ENCODE measurements at regions not wholly inside any gene's neighbourhood (a gene's known extent, or its start where the extent isn't known, plus 50 kb on each side); places are given as distances from the start of the nearest gene placed in this dataset.

DNA sequence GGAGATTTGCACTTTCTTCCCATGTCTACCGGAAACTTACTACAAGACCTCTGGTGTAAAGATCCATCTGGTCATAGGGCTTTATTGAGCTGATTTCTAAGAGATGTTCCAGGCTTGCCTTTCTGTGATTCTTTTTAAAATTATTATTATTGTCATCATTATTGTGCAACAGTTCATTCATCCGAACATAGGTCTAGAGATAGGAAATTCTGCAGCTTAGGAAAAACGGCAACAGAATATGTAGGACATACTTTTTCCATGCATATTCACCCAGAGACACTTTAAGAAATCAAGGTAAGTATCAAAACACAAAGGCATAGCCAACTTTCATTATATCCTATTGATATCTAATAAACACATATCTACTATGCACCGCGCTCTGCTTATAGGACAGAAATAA, 378.2 kb upstream of the KLF4 start:
- dilution Hi-C loops (cut with MboI; ENCODE audit: extremely low pct_ligation_motif_present, low sequenced_read_pairs) = no loop called here
- Histone ChIP-seq H3K27ac (ENCODE audit: control insufficient read depth, insufficient read depth, low read length) (no peak overlapping the region), H3K9me1 (ENCODE audit: control insufficient read depth, extremely low read depth, insufficient read depth, low read length) (no peaks in the 10 kb centered on the region), H3K79me2 (ENCODE audit: control insufficient read depth, insufficient read depth, low read length) (no peaks in the 10 kb centered on the region), H3K4me2 (ENCODE audit: control insufficient read depth, extremely low read depth, insufficient read depth, low read depth, low read length) (no peak overlapping the region), H3K9me3 (ENCODE audit: control insufficient read depth, low read depth, low read length) (no peaks in the 10 kb centered on the region), H3K4me3 (ENCODE audit: control insufficient read depth in 2 of 3, extremely low read depth in 1 of 3, insufficient read depth in 2 of 3, low read depth in 1 of 3, low read length in 3 of 3) (no peak overlapping the region), H2AFZ (ENCODE audit: control insufficient read depth, low read length) (no peak overlapping the region), H3K36me3 (ENCODE audit: control insufficient read depth in 2 of 2, extremely low read depth in 1 of 2, insufficient read depth in 2 of 2, low read length in 2 of 2) (no peaks in the 10 kb centered on the region), H3K27me3 (ENCODE audit: control insufficient read depth, extremely low read depth, insufficient read depth, low read length) (no peaks in the 10 kb centered on the region), H4K20me1 (ENCODE audit: control insufficient read depth, extremely low read depth, insufficient read depth, low read length) (no peaks in the 10 kb centered on the region), H3K4me1 (ENCODE audit: control insufficient read depth, extremely low read depth, insufficient read depth, low read length) (no peaks in the 10 kb centered on the region), H3K9ac (ENCODE audit: control insufficient read depth, extremely low read depth, insufficient read depth, low read length) (no peak overlapping the region)
- no peak for TF ChIP-seq EZH2 (IDR thresholded peaks at IDR 0.05; ENCODE audit: low read length)
- TF ChIP-seq, protein P1, sequence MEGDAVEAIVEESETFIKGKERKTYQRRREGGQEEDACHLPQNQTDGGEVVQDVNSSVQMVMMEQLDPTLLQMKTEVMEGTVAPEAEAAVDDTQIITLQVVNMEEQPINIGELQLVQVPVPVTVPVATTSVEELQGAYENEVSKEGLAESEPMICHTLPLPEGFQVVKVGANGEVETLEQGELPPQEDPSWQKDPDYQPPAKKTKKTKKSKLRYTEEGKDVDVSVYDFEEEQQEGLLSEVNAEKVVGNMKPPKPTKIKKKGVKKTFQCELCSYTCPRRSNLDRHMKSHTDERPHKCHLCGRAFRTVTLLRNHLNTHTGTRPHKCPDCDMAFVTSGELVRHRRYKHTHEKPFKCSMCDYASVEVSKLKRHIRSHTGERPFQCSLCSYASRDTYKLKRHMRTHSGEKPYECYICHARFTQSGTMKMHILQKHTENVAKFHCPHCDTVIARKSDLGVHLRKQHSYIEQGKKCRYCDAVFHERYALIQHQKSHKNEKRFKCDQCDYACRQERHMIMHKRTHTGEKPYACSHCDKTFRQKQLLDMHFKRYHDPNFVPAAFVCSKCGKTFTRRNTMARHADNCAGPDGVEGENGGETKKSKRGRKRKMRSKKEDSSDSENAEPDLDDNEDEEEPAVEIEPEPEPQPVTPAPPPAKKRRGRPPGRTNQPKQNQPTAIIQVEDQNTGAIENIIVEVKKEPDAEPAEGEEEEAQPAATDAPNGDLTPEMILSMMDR (optimal IDR thresholded peaks at IDR 0.05 in 1 of 3, IDR thresholded peaks at IDR 0.05 in 1 of 3, conservative IDR thresholded peaks at IDR 0.05 in 1 of 3; ENCODE audit: extremely low read depth in 1 of 3, insufficient read depth in 2 of 3, low read length in 3 of 3) = no peak
- FAIRE-seq (no peak), DNase-seq (ENCODE audit: low read depth, low spot score) (no peak)

DNA sequence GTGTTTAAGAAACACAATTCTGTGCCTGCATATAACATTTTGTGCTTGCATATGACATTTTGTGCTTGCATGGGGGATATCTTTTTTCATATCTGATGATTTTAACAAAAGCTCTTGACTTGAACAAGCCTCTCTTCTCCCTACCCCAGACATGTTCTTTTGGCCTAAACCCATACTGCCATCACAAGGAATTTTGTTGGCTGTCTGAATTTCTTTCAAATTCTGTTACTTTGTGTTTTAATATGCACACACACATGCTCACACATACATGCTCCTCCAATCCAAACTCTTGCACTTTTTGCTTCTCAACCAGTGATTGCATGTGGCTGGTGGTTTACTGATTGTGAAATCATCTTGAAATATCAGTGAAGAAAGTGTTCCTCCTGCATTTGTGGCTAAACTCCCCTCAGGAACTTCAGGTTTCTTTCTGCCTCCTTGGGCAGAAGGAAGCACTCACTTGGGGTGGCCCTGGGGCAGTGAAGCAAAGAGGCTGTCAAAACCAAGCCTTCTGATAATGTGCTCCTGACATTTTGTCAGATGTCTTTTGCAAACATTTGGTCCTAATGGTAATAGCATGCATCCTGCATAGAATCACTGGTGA, 377.2 kb upstream of the KLF4 start:
- Histone ChIP-seq H2AFZ (ENCODE audit: control insufficient read depth, low read length) (no peak overlapping the region), H3K9me1 (ENCODE audit: control insufficient read depth, extremely low read depth, insufficient read depth, low read length) (no peaks in the 10 kb centered on the region), H3K4me2 (ENCODE audit: control insufficient read depth, extremely low read depth, insufficient read depth, low read depth, low read length) (no peak overlapping the region), H3K9me3 (ENCODE audit: control insufficient read depth, low read depth, low read length) (no peaks in the 10 kb centered on the region), H4K20me1 (ENCODE audit: control insufficient read depth, extremely low read depth, insufficient read depth, low read length) (no peaks in the 10 kb centered on the region), H3K4me3 (ENCODE audit: control insufficient read depth in 2 of 3, extremely low read depth in 1 of 3, insufficient read depth in 2 of 3, low read depth in 1 of 3, low read length in 3 of 3) (no peak overlapping the region), H3K9ac (ENCODE audit: control insufficient read depth, extremely low read depth, insufficient read depth, low read length) (no peak overlapping the region), H3K79me2 (ENCODE audit: control insufficient read depth, insufficient read depth, low read length) (no peaks in the 10 kb centered on the region), H3K27me3 (ENCODE audit: control insufficient read depth, extremely low read depth, insufficient read depth, low read length) (no peaks in the 10 kb centered on the region), H3K27ac (ENCODE audit: control insufficient read depth, insufficient read depth, low read length) (no peak overlapping the region), H3K36me3 (ENCODE audit: control insufficient read depth in 2 of 2, extremely low read depth in 1 of 2, insufficient read depth in 2 of 2, low read length in 2 of 2) (no peaks in the 10 kb centered on the region), H3K4me1 (ENCODE audit: control insufficient read depth, extremely low read depth, insufficient read depth, low read length) (no peaks in the 10 kb centered on the region)
- FAIRE-seq (peak; percentile 41), DNase-seq (ENCODE audit: low read depth, low spot score) (no peak)
- dilution Hi-C loops (cut with MboI; ENCODE audit: extremely low pct_ligation_motif_present, low sequenced_read_pairs) = no loop called here
- TF ChIP-seq, protein P1 (optimal IDR thresholded peaks at IDR 0.05 in 1 of 3, IDR thresholded peaks at IDR 0.05 in 1 of 3, conservative IDR thresholded peaks at IDR 0.05 in 1 of 3; ENCODE audit: extremely low read depth in 1 of 3, insufficient read depth in 2 of 3, low read length in 3 of 3) = no peak
- no peak for TF ChIP-seq EZH2 (IDR thresholded peaks at IDR 0.05; ENCODE audit: low read length)

All from keratinocyte (primary cell).